ENCODE measurements at regions not wholly inside any gene's neighbourhood (a gene's known extent, or its start where the extent isn't known, plus 50 kb on each side); places are given as distances from the start of the nearest gene placed in this dataset.

GRCh38 chr5:66234241-66234640 lies 90.1 kb downstream of the SREK1 start:
- POLR2A ChIA-PET = no interaction called here
- Histone ChIP-seq H3K4me2 (ENCODE audit: low read length) (no peak overlapping the region), H3K4me1 (ENCODE audit: insufficient read depth, low read length, poor library complexity, severe bottlenecking) (no peaks in the 10 kb centered on the region), H3K27ac (ENCODE audit: low read depth, low read length, poor library complexity, severe bottlenecking) (no peak overlapping the region), H4K20me1 (ENCODE audit: insufficient read depth, low read length) (no peaks in the 10 kb centered on the region), H3K79me2 (ENCODE audit: insufficient read depth, low read depth, low read length) (no peaks in the 10 kb centered on the region), H3K9me3 (ENCODE audit: low read length) (no peaks in the 10 kb centered on the region), H3K36me3 (ENCODE audit: insufficient read depth, low read length) (no peaks in the 10 kb centered on the region), H3K9me2 (ENCODE audit: insufficient read depth, low read length) (no peaks in the 10 kb centered on the region), H3K4me3 (ENCODE audit: low read depth, low read length, poor library complexity, severe bottlenecking) (no peak overlapping the region), H2AFZ (ENCODE audit: low read length) (no peak overlapping the region)
- CTCF ChIA-PET (ENCODE audit: unreplicated experiment) = no interaction called here
- DNase-seq (ENCODE audit: low spot score) = no peak
- no peak for TF ChIP-seq CTCF (conservative IDR thresholded peaks at IDR 0.05; ENCODE audit: low read length)
- intact Hi-C loops (cut with micrococcal nuclease; ENCODE audit: unreplicated experiment) = no loop called here
- no TSS peak for BruUV-seq (replicated peaks)

GRCh38 chr5:66238435-66238834 lies 94.3 kb downstream of the SREK1 start:
- no TSS peak for BruUV-seq (replicated peaks)
- Histone ChIP-seq H3K9me3 (ENCODE audit: low read length) (no peaks in the 10 kb centered on the region), H3K9me2 (ENCODE audit: insufficient read depth, low read length) (no peaks in the 10 kb centered on the region), H3K4me1 (ENCODE audit: insufficient read depth, low read length, poor library complexity, severe bottlenecking) (no peaks in the 10 kb centered on the region), H4K20me1 (ENCODE audit: insufficient read depth, low read length) (no peaks in the 10 kb centered on the region), H3K4me3 (ENCODE audit: low read depth, low read length, poor library complexity, severe bottlenecking) (no peak overlapping the region), H3K4me2 (ENCODE audit: low read length) (no peak overlapping the region), H3K79me2 (ENCODE audit: insufficient read depth, low read depth, low read length) (no peaks in the 10 kb centered on the region), H2AFZ (ENCODE audit: low read length) (no peak overlapping the region), H3K27ac (ENCODE audit: low read depth, low read length, poor library complexity, severe bottlenecking) (no peak overlapping the region), H3K36me3 (ENCODE audit: insufficient read depth, low read length) (no peaks in the 10 kb centered on the region)
- POLR2A ChIA-PET = interaction anchor here (0.7 kb wide), 1 partner anchor 10 kb away, joined by 3 read pairs; no protein-coding TSS in a partner anchor
- no peak for DNase-seq (ENCODE audit: low spot score)
- CTCF ChIA-PET (ENCODE audit: unreplicated experiment) = no interaction called here
- intact Hi-C loops (cut with micrococcal nuclease; ENCODE audit: unreplicated experiment) = no loop called here
- TF ChIP-seq EZH2phosphoT487 (IDR thresholded peaks at IDR 0.05; ENCODE audit: borderline replicate concordance, low read depth, low read length) (no peak), CTCF (conservative IDR thresholded peaks at IDR 0.05; ENCODE audit: low read length) (no peak)

- Histone ChIP-seq H4K20me1 (ENCODE audit: insufficient read depth, low read length) (no peaks in the 10 kb centered on the region), H3K9me2 (ENCODE audit: insufficient read depth, low read length) (no peaks in the 10 kb centered on the region), H3K27ac (ENCODE audit: low read depth, low read length, poor library complexity, severe bottlenecking) (no peak overlapping the region), H3K4me3 (ENCODE audit: low read depth, low read length, poor library complexity, severe bottlenecking) (no peak overlapping the region), H2AFZ (ENCODE audit: low read length) (no peak overlapping the region), H3K36me3 (ENCODE audit: insufficient read depth, low read length) (no peaks in the 10 kb centered on the region), H3K79me2 (ENCODE audit: insufficient read depth, low read depth, low read length) (no peaks in the 10 kb centered on the region), H3K4me1 (ENCODE audit: insufficient read depth, low read length, poor library complexity, severe bottlenecking) (no peaks in the 10 kb centered on the region), H3K4me2 (ENCODE audit: low read length) (no peak overlapping the region), H3K9me3 (ENCODE audit: low read length) (no peaks in the 10 kb centered on the region)
- CTCF ChIA-PET (ENCODE audit: unreplicated experiment) = no interaction called here
- TF ChIP-seq CTCF (conservative IDR thresholded peaks at IDR 0.05; ENCODE audit: low read length) (peak; percentile 56), EZH2phosphoT487 (IDR thresholded peaks at IDR 0.05; ENCODE audit: borderline replicate concordance, low read depth, low read length) (no peak)
- no peak for DNase-seq (ENCODE audit: low spot score)
- intact Hi-C loops (cut with micrococcal nuclease; ENCODE audit: unreplicated experiment) = no loop called here
- no TSS peak for BruUV-seq (replicated peaks)
- POLR2A ChIA-PET = interaction anchor here (0.7 kb wide), 1 partner anchor 11 kb away, joined by 3 read pairs; no protein-coding TSS in a partner anchor
Measured at GRCh38 chr5:66239034-66239433, 94.9 kb downstream of the SREK1 start.
